AG09319 (cell line): ENCODE measurements at regions not wholly inside any gene's neighbourhood (a gene's known extent, or its start where the extent isn't known, plus 50 kb on each side); places are given as distances from the start of the nearest gene placed in this dataset.

ENCODE experiments used
- DNase-seq: peaks from one replicate; pipeline ENCODE4 v3.0.0-alpha.2; 2010; ENCODE audit warnings: low read depth; ENCODE audit errors: extremely low read depth
- CTCF ChIP-seq: IDR thresholded peaks from 2 replicates; pipeline ENCODE4 v1.5.1; 2011; ENCODE audit warnings: low read depth, mild to moderate bottlenecking, inconsistent platforms, low read length, moderate library complexity

GRCh38 chr20:7199861-7200260, 432.4 kb downstream of the BMP2 start:
- no peak for DNase-seq
- no peak for TF ChIP-seq CTCF

- TF ChIP-seq CTCF: no peak
- DNase-seq: no peak
Observed at GRCh38 chr20:7207186-7207798, 439.8 kb downstream of the BMP2 start.

GRCh38 chr20:7210910-7211309, 443.4 kb downstream of the BMP2 start:
- no peak for TF ChIP-seq CTCF
- DNase-seq: no peak

GRCh38 chr20:7214081-7214740, 446.7 kb downstream of the BMP2 start:
- no peak for TF ChIP-seq CTCF
- no peak for DNase-seq

GRCh38 chr20:7217606-7218005, 450.1 kb downstream of the BMP2 start:
- DNase-seq: no peak
- no peak for TF ChIP-seq CTCF

GRCh38 chr20:7220755-7221154, 453.3 kb downstream of the BMP2 start:
- no peak for DNase-seq
- no peak for TF ChIP-seq CTCF

GRCh38 chr20:7226156-7226555, 458.7 kb downstream of the BMP2 start:
- DNase-seq: no peak
- TF ChIP-seq CTCF: no peak
